NCI-H1048 (cell line): ENCODE measurements at regions not wholly inside any gene's neighbourhood (a gene's known extent, or its start where the extent isn't known, plus 50 kb on each side); places are given as distances from the start of the nearest gene placed in this dataset.
"Not testable (repeated sequence)": the region's sequence is repeated elsewhere in the genome, so short reads cannot be mapped to it uniquely, and the experiment has no call there.

Source experiments
- DNase-seq: peaks from one replicate; lab custom pipeline; 2025; lab: John Stamatoyannopoulos, UW

- no peak for DNase-seq
Observed at GRCh38 chr6:113671421-113671820, 185.7 kb upstream of the MARCKS start.

DNA sequence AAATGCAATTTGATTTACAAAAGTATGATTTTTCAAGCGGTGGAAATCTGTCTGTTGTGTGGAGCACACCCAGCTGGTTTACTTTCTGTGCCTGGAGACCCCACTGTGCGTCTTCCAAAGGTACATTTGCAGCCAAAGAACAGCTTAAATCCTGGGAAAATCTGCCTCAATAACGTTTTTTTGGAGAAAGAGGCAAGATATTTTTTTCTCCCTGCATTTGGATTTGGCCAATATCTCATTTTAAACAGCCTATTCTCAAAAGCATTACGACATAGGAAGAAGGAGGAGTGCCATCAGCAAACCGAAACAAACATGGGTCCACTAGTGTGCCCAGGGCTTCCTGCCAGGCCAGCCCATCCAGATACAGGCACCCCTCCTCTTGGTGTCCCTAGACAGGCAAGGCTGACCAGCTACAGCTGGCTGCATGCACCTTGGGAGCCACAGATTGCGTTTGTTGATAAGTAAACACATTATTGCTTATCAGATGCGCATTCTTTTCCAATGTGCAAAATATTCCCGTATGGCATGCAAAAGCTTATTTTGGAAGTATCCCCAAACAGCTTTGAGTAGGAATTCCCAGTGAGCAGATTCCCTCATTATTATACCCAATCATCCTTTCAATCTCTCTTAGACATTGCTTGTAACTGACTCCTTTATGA lies 184.5 kb upstream of the MARCKS start:
- no peak for DNase-seq

GRCh38 chr6:113674075-113674474 lies 183.1 kb upstream of the MARCKS start:
- DNase-seq: no peak

GRCh38 chr6:113676057-113676456 lies 181.1 kb upstream of the MARCKS start:
- no peak for DNase-seq

DNA sequence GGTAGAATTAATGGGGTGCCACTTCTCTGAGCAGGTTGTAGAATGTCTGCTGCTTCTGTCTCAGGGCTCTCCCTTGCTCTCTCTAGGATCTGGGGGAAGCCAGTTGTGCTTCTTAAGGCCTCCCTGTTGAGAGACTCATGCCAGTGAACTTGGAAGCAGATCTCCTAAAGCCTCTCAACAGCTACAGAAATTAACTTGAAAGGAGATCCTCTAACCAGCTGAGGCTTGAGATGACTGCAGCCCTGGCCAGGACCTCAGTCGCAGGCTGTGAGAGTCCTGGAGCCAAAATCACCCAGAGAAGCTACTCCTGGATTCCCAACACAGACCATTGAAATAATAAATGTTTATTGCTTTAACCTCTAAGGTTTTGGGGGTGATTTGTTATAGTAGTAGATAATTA lies 180.2 kb upstream of the MARCKS start:
- no peak for DNase-seq

GRCh38 chr6:113679051-113679450 lies 178.1 kb upstream of the MARCKS start:
- no peak for DNase-seq

GRCh38 chr6:113680301-113680700 lies 176.8 kb upstream of the MARCKS start:
- DNase-seq: no peak

- DNase-seq: no peak
Observed at GRCh38 chr6:113683968-113684367, 173.2 kb upstream of the MARCKS start.

DNA sequence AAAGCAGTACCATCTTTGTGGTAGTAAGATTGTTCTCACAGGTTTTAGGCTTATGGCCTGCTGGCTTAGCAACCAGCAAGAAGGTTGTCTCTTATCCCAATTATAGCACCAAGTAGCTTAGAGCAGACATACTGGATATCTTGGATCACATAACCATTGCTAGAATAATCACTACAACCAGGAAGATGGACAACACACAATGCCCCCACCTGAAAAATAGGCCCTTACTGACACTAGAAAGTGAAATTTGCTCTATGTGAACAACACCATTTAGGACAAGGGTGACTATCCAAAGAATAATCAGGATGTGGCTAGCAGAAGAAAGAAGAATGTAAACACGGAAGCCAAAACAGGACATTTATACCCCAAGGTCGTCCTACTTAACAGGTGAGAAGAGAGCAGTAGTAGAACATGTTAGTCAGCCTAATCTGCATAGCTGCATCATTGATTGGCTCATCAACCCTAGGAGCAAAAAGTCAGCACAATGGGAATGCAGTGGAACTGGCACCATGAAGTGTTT lies 172.7 kb upstream of the MARCKS start:
- DNase-seq: no peak

GRCh38 chr6:113686049-113686448 lies 171.1 kb upstream of the MARCKS start:
- DNase-seq: no peak

- DNase-seq: not testable (repeated sequence)
Observed at GRCh38 chr6:113689620-113690019, 167.5 kb upstream of the MARCKS start.

GRCh38 chr6:113690281-113691259 lies 166.6 kb upstream of the MARCKS start:
- no peak for DNase-seq

DNA sequence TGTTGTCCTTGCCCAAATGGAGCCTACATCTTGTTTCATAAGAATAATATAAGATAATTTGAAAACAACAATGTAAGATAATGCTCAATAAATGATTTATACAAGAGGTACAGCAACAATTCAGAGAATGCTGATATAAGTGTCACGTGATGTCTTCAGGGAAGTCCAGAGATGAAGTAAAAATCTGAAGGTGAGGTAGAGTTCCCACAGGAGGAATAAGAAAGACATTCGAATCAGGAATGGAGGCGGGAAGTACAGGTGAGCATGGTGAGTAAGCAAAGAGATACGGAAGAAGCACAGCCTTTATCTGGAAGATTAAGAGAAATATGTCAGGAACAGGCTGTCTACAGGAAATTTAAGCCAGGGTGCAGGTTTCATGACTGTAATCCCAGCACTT lies 165.9 kb upstream of the MARCKS start:
- DNase-seq: no peak

DNA sequence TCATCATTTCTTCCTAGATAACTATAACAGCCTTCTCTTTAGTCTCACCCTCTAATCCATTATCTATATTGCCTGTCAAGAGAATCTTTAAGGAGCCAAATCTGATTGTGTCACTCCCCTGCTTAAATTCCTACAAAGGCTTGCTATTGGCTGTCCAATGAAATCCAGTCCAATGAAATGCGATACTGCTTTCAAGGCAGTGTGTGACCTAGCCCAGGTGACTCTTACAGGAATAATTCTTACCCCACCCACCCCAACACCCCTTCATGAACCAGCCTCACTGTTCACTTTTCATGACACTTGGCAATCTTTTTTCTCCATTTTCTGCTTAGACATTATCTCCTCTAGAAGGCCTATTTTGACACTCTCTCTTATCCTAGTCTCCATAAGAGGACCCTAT lies 163.3 kb upstream of the MARCKS start:
- DNase-seq: no peak

- DNase-seq: no peak
Observed at GRCh38 chr6:113694278-113695077, 162.7 kb upstream of the MARCKS start.

DNA sequence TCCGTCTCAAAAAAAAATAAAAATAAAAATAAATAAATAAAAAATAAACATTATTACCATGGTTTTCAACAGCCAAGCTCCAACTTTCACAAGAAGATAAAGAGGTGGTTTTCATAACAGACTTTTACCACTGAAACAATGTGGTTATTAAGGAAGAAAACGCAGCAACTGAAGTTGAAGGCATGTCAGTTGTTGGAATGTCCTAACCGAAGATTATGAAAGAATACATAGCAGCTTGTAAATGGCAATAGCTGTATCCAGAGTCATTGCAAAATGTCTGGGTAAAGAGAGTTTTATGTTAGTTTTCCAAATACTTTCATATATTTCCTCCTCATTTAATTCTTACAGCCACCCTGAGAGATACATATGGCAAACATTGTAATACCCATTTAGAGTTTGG lies 161.6 kb upstream of the MARCKS start:
- no peak for DNase-seq

- DNase-seq: no peak
Observed at GRCh38 chr6:113696960-113697359, 160.2 kb upstream of the MARCKS start.

DNA sequence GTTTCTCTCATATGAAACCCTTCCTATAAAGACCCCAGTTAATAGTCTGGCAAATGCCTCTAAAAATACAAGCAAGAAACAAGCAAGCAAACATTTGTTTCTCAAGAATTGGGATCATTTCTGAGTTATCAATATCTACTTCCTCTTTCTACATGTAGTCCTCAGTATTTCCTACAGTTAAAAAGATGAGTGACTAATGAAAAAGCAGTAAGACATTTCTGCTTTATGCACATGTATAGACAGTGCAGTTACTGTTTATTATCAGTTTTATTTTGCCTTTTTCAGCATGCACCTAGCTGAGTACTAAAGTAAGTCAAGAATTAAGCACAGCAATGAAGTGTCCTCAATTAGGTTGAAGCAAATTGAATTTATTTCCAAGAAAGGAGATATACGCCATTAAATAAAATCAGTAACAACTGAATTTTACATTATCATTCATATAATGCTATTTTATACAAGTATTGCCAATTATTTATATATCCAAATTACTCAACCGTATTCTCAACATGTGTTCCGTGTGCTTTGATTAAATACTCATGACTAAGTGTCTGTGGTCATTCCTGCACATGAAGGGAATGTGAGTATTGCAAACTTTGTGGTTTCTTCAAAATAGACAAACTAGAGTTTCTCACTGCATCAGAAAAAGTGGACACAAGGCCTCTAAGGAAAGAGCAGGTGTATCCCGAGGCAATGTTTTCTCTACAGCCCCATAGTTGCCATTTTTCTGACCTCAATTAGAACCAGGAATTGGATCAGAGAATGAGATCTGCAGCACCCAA lies 159.3 kb upstream of the MARCKS start:
- DNase-seq: no peak

DNA sequence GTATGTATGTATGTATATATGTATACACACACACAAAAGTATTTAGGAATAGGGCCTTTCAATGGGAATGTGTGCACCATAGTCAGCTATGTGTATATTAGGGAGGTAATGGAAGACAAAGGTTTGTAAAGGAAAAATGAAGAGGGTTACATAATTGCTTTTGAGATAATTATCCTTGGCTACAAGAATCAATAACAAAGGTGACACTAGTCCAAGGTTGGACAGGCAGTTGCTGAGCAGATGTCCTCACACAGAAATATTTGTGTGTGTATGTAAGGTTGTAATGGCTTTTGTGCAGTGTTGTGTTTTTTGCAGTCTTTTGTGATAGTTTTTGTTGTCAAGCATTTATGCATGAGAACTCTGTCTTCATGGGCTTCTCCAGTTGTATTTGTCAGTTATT lies 157.9 kb upstream of the MARCKS start:
- no peak for DNase-seq

DNA sequence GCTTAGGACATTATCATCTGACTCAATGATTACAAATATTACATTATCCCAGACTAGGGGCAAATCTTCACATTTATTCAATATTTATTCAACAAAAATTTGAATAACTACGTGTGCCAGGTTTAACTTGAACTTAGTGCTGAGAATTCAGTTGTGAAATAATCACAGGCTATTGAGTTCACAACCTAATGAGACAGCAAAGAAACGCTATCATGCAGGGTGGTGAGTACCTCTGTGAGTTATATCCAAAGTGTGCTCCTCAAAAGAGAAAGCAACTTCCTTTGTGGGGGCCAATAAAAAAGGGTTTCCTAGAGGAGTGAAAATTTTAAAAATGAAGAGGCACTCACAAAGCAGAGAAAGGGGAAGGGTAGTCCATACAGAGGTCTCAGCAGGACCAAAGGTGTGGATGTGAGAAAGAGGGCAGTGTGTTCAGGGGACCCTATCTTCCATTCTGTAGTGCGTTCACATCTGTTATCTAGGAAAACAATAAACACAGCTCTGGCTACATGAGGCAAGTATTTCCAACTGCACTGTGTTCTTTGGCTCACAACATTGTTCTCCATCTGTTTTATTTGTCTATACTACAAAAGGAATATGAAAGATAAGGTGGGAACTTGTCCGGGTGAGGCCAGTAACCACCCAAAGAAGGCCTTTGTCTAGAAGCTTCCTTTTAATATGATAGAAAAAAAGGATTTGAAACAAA lies 155.4 kb upstream of the MARCKS start:
- DNase-seq: no peak

GRCh38 chr6:113707194-113707593 lies 150.0 kb upstream of the MARCKS start:
- no peak for DNase-seq
